Endothelial cell of umbilical vein (primary cell): ENCODE measurements at regions not wholly inside any gene's neighbourhood (a gene's known extent, or its start where the extent isn't known, plus 50 kb on each side); places are given as distances from the start of the nearest gene placed in this dataset.

Experiments used
- BruUV-seq: library from RNA; stranded (reverse); fragments of 400-500 nt; replicated peaks from 2 replicates; lab custom pipeline; 2021; lab: Mats Ljungman, UMichigan
- CTCF ChIA-PET: fragments of 300-600, 350-600 bp; sonication (Branson Sonifier 250); formaldehyde crosslinking; loops from one replicate; lab custom pipeline; 2021; ENCODE audit warnings: antibody characterized with exemption, inconsistent platforms; lab: Charles Lee
- POLR2A ChIA-PET: fragments of 300-600, 350-600 bp; sonication (Branson Sonifier 250); formaldehyde crosslinking; loops from one replicate; lab custom pipeline; 2021; ENCODE audit warnings: antibody characterized with exemption, inconsistent platforms; lab: Charles Lee
- DNase-seq: peaks from one replicate; pipeline ENCODE4 v3.0.0-alpha.2; 2011; ENCODE audit warnings: low read depth, low spot score
- FAIRE-seq: peaks from 2 replicates; lab custom pipeline; 2011; peaks lifted over from hg19 to GRCh38; lab: Jason Lieb, UNC
- H2AFZ ChIP-seq: 2 replicates; pipeline ENCODE4 v1.6.0; 2012; ENCODE audit warnings: low read depth, low read length, control low read depth, inconsistent platforms
- H3K27ac ChIP-seq: 2 replicates; pipeline ENCODE4 v1.5.1; 2011; ENCODE audit warnings: low read depth, mild to moderate bottlenecking, control low read depth, low read length, moderate library complexity; ENCODE audit not compliant: insufficient read depth
- H3K27me3 ChIP-seq, 2 experiments: 2 replicates each; pipeline versions ENCODE4 v1.6.0 to v1.6.1; 2011; ENCODE audit warnings: low read length in 2 of 2, mixed read lengths in 1 of 2; ENCODE audit not compliant: control insufficient read depth in 2 of 2, insufficient read depth in 2 of 2
- H3K36me3 ChIP-seq, 2 experiments: 2 replicates in 1 of 2; 3 replicates in 1 of 2; pipeline ENCODE4 v1.5.1; 2011; ENCODE audit warnings: low read length in 2 of 2, mild to moderate bottlenecking in 1 of 2, moderate library complexity in 1 of 2; ENCODE audit not compliant: control insufficient read depth in 2 of 2, insufficient read depth in 2 of 2; ENCODE audit errors: extremely low read depth in 1 of 2
- H3K4me1 ChIP-seq: 3 replicates; pipeline ENCODE4 v1.5.1; 2011; ENCODE audit warnings: mild to moderate bottlenecking, low read length; ENCODE audit not compliant: control insufficient read depth, insufficient read depth; ENCODE audit errors: extremely low read depth
- H3K4me2 ChIP-seq: 2 replicates; pipeline ENCODE4 v1.6.1; 2011; ENCODE audit warnings: low read length, control low read depth, mixed read lengths; ENCODE audit not compliant: insufficient read depth
- H3K4me3 ChIP-seq, 3 experiments: fragments of 200-600 bp in 1 of 3; sonication (generic), shearing (Covaris generic) in 1 of 3; replicated peaks in 1 of 3; 2 replicates each; pipeline ENCODE4 v1.5.1; 2011 to 2016; ENCODE audit warnings: control low read depth in 3 of 3, low read length in 3 of 3, mild to moderate bottlenecking in 2 of 3, inconsistent platforms in 1 of 3, low read depth in 1 of 3, moderate library complexity in 1 of 3; ENCODE audit not compliant: insufficient read depth in 1 of 3
- H3K79me2 ChIP-seq: 2 replicates; pipeline ENCODE4 v1.6.0; 2012; ENCODE audit warnings: low read length, inconsistent platforms; ENCODE audit not compliant: control insufficient read depth, insufficient read depth
- H3K9ac ChIP-seq: replicated peaks from 2 replicates; pipeline ENCODE3; 2011; ENCODE audit warnings: low read length, control low read depth; ENCODE audit not compliant: insufficient read depth; ENCODE audit errors: extremely low read depth
- H3K9me1 ChIP-seq: replicated peaks from 3 replicates; pipeline ENCODE4 v1.6.0; 2011; ENCODE audit warnings: mild to moderate bottlenecking, low read length; ENCODE audit not compliant: control insufficient read depth, insufficient read depth; ENCODE audit errors: extremely low read depth
- H3K9me3 ChIP-seq: replicated peaks from 2 replicates; pipeline ENCODE4 v1.5.1; 2012; ENCODE audit warnings: low read length, inconsistent platforms; ENCODE audit not compliant: control insufficient read depth, insufficient read depth
- H4K20me1 ChIP-seq: replicated peaks from 2 replicates; pipeline ENCODE3; 2011; ENCODE audit warnings: mild to moderate bottlenecking, low read length; ENCODE audit not compliant: control insufficient read depth, insufficient read depth; ENCODE audit errors: extremely low read depth
- EZH2 ChIP-seq: IDR thresholded peaks from 2 replicates; pipeline ENCODE4 v1.6.1; 2012; ENCODE audit warnings: borderline replicate concordance, low read depth, mild to moderate bottlenecking, moderate library complexity, low read length, inconsistent platforms; ENCODE audit not compliant: severe bottlenecking
- FOS ChIP-seq: IDR thresholded peaks from 2 replicates; pipeline ENCODE4 v1.6.1; 2011; ENCODE audit warnings: mild to moderate bottlenecking, low read length, moderate library complexity, borderline replicate concordance; ENCODE audit not compliant: insufficient read depth
- JUN ChIP-seq: IDR thresholded peaks from 2 replicates; pipeline ENCODE4 v1.6.1; 2011; ENCODE audit warnings: borderline replicate concordance, low read depth; ENCODE audit not compliant: insufficient read length, insufficient read depth
- POLR2A ChIP-seq: IDR thresholded peaks from 2 replicates; pipeline ENCODE4 v1.6.1; 2012; ENCODE audit warnings: low read depth, mild to moderate bottlenecking, control low read depth, low read length
- dilution Hi-C: fragments of 300-500 bp; cut with MboI; formaldehyde crosslinking; loops from one replicate; pipeline ENCODE4 v1.15.0; 2019; ENCODE audit warnings: low sequenced_read_pairs; ENCODE audit not compliant: extremely low pct_ligation_motif_present
- intact Hi-C: fragments of 100-400 bp; cut with micrococcal nuclease; formaldehyde crosslinking; loops from one replicate; pipeline ENCODE4 v1.10.0; 2022
- TF ChIP-seq, protein P1 (sequence below), 2 donors: IDR thresholded peaks; 1 replicate in 1 of 2; 2 replicates in 1 of 2; pipeline ENCODE4 v1.5.1; 2011; ENCODE audit warnings: low read length in 2 of 2, mild to moderate bottlenecking in 2 of 2, moderate library complexity in 2 of 2, control low read depth in 1 of 2, inconsistent platforms in 1 of 2, low read depth in 1 of 2; ENCODE audit not compliant: insufficient read depth in 1 of 2; ENCODE audit errors: extremely low read depth in 1 of 2
- TF ChIP-seq, protein P2 (sequence below): IDR thresholded peaks from 2 replicates; pipeline ENCODE4 v1.6.1; 2011; ENCODE audit not compliant: insufficient read depth, insufficient read length

DNA sequence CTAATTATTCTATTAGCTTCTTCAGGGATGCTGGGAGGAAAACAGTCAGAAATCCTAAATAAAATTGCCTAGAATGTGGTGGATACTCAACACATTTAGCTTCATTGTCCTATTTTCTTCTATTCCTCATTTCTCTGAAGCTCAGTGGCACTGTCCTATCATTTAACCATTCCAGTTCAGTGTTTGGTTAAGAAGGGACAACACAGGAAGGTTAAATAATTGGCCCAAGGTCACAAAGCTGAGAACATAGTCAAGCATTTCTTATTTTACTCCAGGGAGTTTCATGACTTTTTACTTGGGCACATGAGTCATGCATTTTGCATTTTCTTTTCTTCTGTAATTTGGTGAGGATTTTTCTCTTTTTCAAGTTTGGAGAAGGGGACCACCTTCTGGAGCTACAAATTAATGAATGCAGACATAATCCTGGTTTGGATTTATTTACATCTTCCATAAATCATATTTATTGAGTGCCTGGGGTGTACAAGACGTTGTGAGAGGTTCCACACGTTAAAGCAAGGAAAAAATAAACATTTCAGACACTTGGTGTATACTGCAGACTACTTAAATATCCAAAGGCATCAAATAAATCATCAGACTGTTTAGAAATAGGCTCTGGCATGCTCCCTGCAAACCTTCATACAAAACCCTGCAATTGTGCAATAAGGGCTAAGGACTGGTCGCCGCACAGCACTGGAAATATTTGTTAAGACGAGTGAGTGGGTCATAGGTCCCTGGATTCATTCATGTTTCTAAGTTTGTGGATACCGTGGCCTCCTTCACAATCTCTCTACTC lies 263.9 kb downstream of the MAF start:
- Histone ChIP-seq H3K9ac (no peak overlapping the region), H3K36me3 (no peaks in the 10 kb centered on the region), H3K9me3 (peaks cover 9% of the 10 kb centered on the region), H3K79me2 (no peaks in the 10 kb centered on the region), H3K4me1 (no peaks in the 10 kb centered on the region), H3K27me3 (no peaks in the 10 kb centered on the region), H3K4me2 (no peak overlapping the region), H2AFZ (no peak overlapping the region), H3K9me1 (no peaks in the 10 kb centered on the region), H3K27ac (no peak overlapping the region), H3K4me3 (no peak overlapping the region), H4K20me1 (no peaks in the 10 kb centered on the region)
- ChIA-PET CTCF (no interaction called here), POLR2A (no interaction called here)
- BruUV-seq: no TSS peak
- dilution Hi-C loops: no loop called here
- no peak for FAIRE-seq
- intact Hi-C loops: no loop called here
- DNase-seq: no peak
- TF ChIP-seq EZH2: no peak
- TF ChIP-seq POLR2A: no peak
- TF ChIP-seq, protein P1, sequence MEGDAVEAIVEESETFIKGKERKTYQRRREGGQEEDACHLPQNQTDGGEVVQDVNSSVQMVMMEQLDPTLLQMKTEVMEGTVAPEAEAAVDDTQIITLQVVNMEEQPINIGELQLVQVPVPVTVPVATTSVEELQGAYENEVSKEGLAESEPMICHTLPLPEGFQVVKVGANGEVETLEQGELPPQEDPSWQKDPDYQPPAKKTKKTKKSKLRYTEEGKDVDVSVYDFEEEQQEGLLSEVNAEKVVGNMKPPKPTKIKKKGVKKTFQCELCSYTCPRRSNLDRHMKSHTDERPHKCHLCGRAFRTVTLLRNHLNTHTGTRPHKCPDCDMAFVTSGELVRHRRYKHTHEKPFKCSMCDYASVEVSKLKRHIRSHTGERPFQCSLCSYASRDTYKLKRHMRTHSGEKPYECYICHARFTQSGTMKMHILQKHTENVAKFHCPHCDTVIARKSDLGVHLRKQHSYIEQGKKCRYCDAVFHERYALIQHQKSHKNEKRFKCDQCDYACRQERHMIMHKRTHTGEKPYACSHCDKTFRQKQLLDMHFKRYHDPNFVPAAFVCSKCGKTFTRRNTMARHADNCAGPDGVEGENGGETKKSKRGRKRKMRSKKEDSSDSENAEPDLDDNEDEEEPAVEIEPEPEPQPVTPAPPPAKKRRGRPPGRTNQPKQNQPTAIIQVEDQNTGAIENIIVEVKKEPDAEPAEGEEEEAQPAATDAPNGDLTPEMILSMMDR (IDR thresholded peaks at IDR 0.05; ENCODE audit: extremely low read depth in 1 of 2, insufficient read depth in 1 of 2, low read depth in 1 of 2, low read length in 2 of 2): no peak
- no peak for TF ChIP-seq FOS
- TF ChIP-seq JUN: no peak
- TF ChIP-seq, protein P2, sequence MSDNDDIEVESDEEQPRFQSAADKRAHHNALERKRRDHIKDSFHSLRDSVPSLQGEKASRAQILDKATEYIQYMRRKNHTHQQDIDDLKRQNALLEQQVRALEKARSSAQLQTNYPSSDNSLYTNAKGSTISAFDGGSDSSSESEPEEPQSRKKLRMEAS: no peak
